Type B pancreatic cell (in vitro differentiated cells): ENCODE measurements at regions not wholly inside any gene's neighbourhood (a gene's known extent, or its start where the extent isn't known, plus 50 kb on each side); places are given as distances from the start of the nearest gene placed in this dataset.

Experiments
- DNase-seq: peaks from one replicate; pipeline ENCODE4 v3.0.0; 2021; ENCODE audit warnings: mixed read lengths; ENCODE audit not compliant: unreplicated experiment; ENCODE audit errors: extremely low spot score
- H3K27ac Mint-ChIP-seq: 2 replicates; pipeline ENCODE4 v1.8.0; 2021; ENCODE audit warnings: mild to moderate bottlenecking, mixed read lengths
- H3K27me3 Mint-ChIP-seq: 2 replicates; pipeline ENCODE4 v1.8.0; 2021; ENCODE audit warnings: mixed read lengths
- H3K36me3 Mint-ChIP-seq: 2 replicates; pipeline ENCODE4 v1.8.0; 2021; ENCODE audit warnings: mixed read lengths
- H3K4me1 Mint-ChIP-seq: one replicate; pipeline ENCODE4 v1.8.0; 2021; ENCODE audit warnings: mixed read lengths; ENCODE audit not compliant: unreplicated experiment
- H3K4me3 Mint-ChIP-seq: 2 replicates; pipeline ENCODE4 v1.8.0; 2021; ENCODE audit warnings: mild to moderate bottlenecking, mixed read lengths
- H3K9me3 Mint-ChIP-seq: 2 replicates; pipeline ENCODE4 v1.8.0; 2021; ENCODE audit warnings: mixed read lengths
- CTCF ChIP-seq: fragments of 200-600 bp; sonication (generic); conservative IDR thresholded peaks from 2 replicates; pipeline ENCODE4 v1.5.0; 2021; ENCODE audit warnings: antibody characterized with exemption, mild to moderate bottlenecking

GRCh38 chr13:28545583-28546333 lies 50.8 kb upstream of the FLT1 start:
- no peak for DNase-seq
- H3K36me3 Mint-ChIP-seq: no peaks in the 10 kb centered on the region
- peaks cover 30% of the 10 kb centered on the region for H3K27me3 Mint-ChIP-seq
- H3K4me3 Mint-ChIP-seq: no peak overlapping the region
- TF ChIP-seq CTCF: no peak
- no peaks in the 10 kb centered on the region for H3K4me1 Mint-ChIP-seq
- H3K9me3 Mint-ChIP-seq: no peaks in the 10 kb centered on the region
- no peak overlapping the region for H3K27ac Mint-ChIP-seq
